ENCODE measurements at regions not wholly inside any gene's neighbourhood (a gene's known extent, or its start where the extent isn't known, plus 50 kb on each side); places are given as distances from the start of the nearest gene placed in this dataset.

GRCh38 chr15:88341006-88341405 lies 84.5 kb upstream of the NTRK3 start:
- Histone ChIP-seq H3K27me3 (no peaks in the 10 kb centered on the region), H3K36me3 (no peaks in the 10 kb centered on the region), H3K4me3 (no peak overlapping the region), H3K4me1 (no peaks in the 10 kb centered on the region), H3K9me3 (no peaks in the 10 kb centered on the region), H3K27ac (no peak overlapping the region)
- intact Hi-C loops (cut with DNase I; ENCODE audit: low total_unique reads), result no loop called here
- DNase-seq, result no peak
- TF ChIP-seq POLR2A (IDR thresholded peaks at IDR 0.05) (no peak), CTCF (IDR thresholded peaks at IDR 0.05) (no peak)

DNA sequence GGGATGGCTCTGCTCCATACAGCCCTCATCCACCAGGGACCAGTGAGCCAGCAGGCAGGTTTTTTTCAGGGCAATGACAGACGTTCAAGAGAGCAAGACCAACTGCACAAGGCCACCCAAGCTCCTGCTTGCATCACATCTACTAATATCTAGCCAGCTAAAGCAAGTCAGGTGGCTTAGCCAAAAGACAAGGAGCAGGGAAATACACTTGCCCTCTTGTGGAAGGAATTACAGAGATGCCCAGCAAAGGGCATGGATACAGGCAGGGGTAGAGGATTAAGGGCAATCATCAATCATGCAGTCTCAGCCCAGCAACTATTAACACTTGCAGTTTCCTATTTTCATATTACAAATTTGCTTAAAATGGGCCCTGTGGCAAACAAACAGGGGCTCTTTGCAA lies 81.5 kb upstream of the NTRK3 start:
- no peaks in the 10 kb centered on the region for H3K27me3 ChIP-seq
- no peaks in the 10 kb centered on the region for H3K4me1 ChIP-seq
- no peaks in the 10 kb centered on the region for H3K9me3 ChIP-seq
- no peak overlapping the region for H3K4me3 ChIP-seq
- no peak for DNase-seq
- intact Hi-C loops (cut with DNase I; ENCODE audit: low total_unique reads), result no loop called here
- no peaks in the 10 kb centered on the region for H3K36me3 ChIP-seq
- no peak overlapping the region for H3K27ac ChIP-seq
- no peak for TF ChIP-seq CTCF (IDR thresholded peaks at IDR 0.05)
- no peak for TF ChIP-seq POLR2A (IDR thresholded peaks at IDR 0.05)

- H3K36me3 ChIP-seq, result no peaks in the 10 kb centered on the region
Measured at GRCh38 chr15:88335074-88335473, 78.5 kb upstream of the NTRK3 start.

DNA sequence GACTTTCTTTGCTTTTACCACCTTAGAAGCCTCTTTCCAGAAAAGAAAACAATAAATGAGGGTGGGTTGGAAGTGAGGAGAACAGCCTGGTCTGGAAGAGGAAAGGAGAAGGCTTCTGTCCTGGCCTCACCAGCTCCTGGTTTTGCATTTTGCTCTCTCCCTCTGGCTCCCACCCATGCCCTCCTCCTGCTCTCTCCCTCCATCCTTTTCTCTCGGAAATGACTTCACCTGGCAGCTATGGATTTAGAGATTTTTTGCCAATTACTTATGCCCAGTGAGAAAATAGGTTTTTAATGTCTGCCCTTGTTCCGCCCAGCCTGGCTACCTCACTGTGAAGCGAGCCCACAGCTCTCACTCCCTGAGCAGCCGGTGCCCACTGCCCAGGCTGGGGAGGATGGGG lies 77.9 kb upstream of the NTRK3 start:
- intact Hi-C loops (cut with DNase I; ENCODE audit: low total_unique reads), result no loop called here
- Histone ChIP-seq H3K27ac (no peak overlapping the region), H3K4me3 (no peak overlapping the region), H3K9me3 (no peaks in the 10 kb centered on the region), H3K36me3 (no peaks in the 10 kb centered on the region), H3K27me3 (no peaks in the 10 kb centered on the region), H3K4me1 (no peaks in the 10 kb centered on the region)
- DNase-seq, result no peak
- TF ChIP-seq CTCF (IDR thresholded peaks at IDR 0.05) (no peak), POLR2A (IDR thresholded peaks at IDR 0.05) (no peak)

More at GRCh38 chr15:88335074-88335473, 78.5 kb upstream of the NTRK3 start:
- Histone ChIP-seq H3K4me1 (no peaks in the 10 kb centered on the region), H3K27ac (no peak overlapping the region), H3K4me3 (no peak overlapping the region), H3K9me3 (no peaks in the 10 kb centered on the region), H3K27me3 (no peaks in the 10 kb centered on the region)
- TF ChIP-seq POLR2A (IDR thresholded peaks at IDR 0.05), result no peak
- no peak for TF ChIP-seq CTCF (IDR thresholded peaks at IDR 0.05)
- intact Hi-C loops (cut with DNase I; ENCODE audit: low total_unique reads), result no loop called here
- no peak for DNase-seq

DNA sequence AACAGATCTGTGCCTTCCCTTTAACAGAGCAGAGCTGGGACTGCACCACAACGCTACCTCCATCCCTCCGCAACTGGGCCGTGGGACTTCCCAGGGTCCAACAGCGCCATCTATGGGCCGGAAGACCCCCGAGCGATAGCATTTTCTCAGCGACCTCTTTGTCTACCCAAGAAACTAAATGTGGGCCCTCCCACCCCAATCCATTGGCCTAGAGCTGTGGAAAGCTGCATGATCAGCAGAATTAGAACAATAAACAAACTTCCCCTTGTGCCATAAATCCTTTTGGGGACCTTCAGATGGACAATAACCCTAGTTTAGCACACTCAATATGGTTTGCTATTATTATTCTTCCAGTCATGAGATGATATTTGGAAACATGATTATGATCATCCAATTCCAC lies 74.8 kb upstream of the NTRK3 start:
- intact Hi-C loops (cut with DNase I; ENCODE audit: low total_unique reads), result no loop called here
- no peaks in the 10 kb centered on the region for H3K4me1 ChIP-seq

More for the DNA sequence above, 74.8 kb upstream of the NTRK3 start:
- DNase-seq, result no peak
- H3K9me3 ChIP-seq, result no peaks in the 10 kb centered on the region
- TF ChIP-seq POLR2A (IDR thresholded peaks at IDR 0.05), result no peak
- TF ChIP-seq CTCF (IDR thresholded peaks at IDR 0.05), result peak in 1 of 4 experiments; percentile 11
- H3K27ac ChIP-seq, result no peak overlapping the region
- no peaks in the 10 kb centered on the region for H3K27me3 ChIP-seq
- H3K36me3 ChIP-seq, result no peaks in the 10 kb centered on the region
- H3K4me3 ChIP-seq, result no peak overlapping the region
